ENCODE measurements at regions not wholly inside any gene's neighbourhood (a gene's known extent, or its start where the extent isn't known, plus 50 kb on each side); places are given as distances from the start of the nearest gene placed in this dataset.

DNA sequence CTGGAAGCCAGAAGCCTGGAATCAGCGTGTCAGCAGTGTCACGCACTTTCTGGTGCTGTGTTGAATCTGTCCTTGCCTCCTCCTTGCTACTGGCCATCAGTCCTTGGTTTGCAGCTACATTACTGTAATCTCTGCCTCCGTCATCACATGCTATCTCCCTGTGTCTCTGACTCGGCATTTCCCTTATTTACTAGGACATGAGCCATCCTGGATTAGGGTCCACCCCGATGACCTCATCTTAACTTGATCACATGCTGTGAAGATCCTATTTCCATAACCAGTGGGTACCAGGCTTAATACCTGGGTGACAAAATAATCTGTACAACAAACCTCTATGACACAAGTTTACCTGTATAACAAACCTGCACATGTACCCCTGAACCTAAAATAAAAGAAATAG, 518.0 kb upstream of the KLF6 start:
- H4K91ac ChIP-seq (ENCODE audit: insufficient read length, low read depth, low read length) = no peak overlapping the region
- DNase-seq = no peak
- no peak overlapping the region for H3T11ph ChIP-seq (ENCODE audit: low read length)
- no peaks in the 10 kb centered on the region for H3K9me3 ChIP-seq (ENCODE audit: control insufficient read depth, low read depth, low read length)
- H3K23ac ChIP-seq (ENCODE audit: insufficient read length, low read depth, low read length) = no peak overlapping the region
- no peak overlapping the region for H3K14ac ChIP-seq (ENCODE audit: insufficient read depth, low read length)
- no peak overlapping the region for H2BK5ac ChIP-seq (ENCODE audit: insufficient read length, low read length)
- no peaks in the 10 kb centered on the region for H3K79me1 ChIP-seq (ENCODE audit: insufficient read depth, low read depth, low read length, poor library complexity, severe bottlenecking)
- no peak overlapping the region for H4K5ac ChIP-seq (ENCODE audit: insufficient read length, low read depth, low read length)
- H2AFZ ChIP-seq (ENCODE audit: low read length) = no peak overlapping the region
- no peak overlapping the region for H4K8ac ChIP-seq (replicated peaks; ENCODE audit: insufficient read length, low read depth, low read length)
- no peak overlapping the region for H3K27ac ChIP-seq (ENCODE audit: insufficient read length, low read depth, low read length)
- WGBS (ENCODE audit: extremely low coverage, insufficient read length, low lambda C conversion rate) = no CpG with 5 or more reads among the region's 5 CpGs
- no peaks in the 10 kb centered on the region for H3K36me3 Mint-ChIP-seq (ENCODE audit: insufficient read depth in 1 of 3, low read depth in 3 of 3)
- H3K4me1 ChIP-seq (ENCODE audit: insufficient read depth, low read length) = no peaks in the 10 kb centered on the region
- no peak overlapping the region for H2BK15ac ChIP-seq (ENCODE audit: low read depth, low read length)
- H2BK20ac ChIP-seq (ENCODE audit: low read depth, low read length, poor library complexity, severe bottlenecking) = no peak overlapping the region
- H3K79me2 ChIP-seq (ENCODE audit: insufficient read depth, low read length) = no peaks in the 10 kb centered on the region
- peaks cover 6 to 15% of the 10 kb centered on the region in 2 experiments for H3K4me1 Mint-ChIP-seq
- H2BK120ac ChIP-seq (ENCODE audit: low read depth, low read length, poor library complexity, severe bottlenecking) = no peak overlapping the region
- no peak overlapping the region for H2AK5ac ChIP-seq (ENCODE audit: insufficient read length, low read length)
- no peak overlapping the region for H3K4me3 Mint-ChIP-seq
- no peaks in the 10 kb centered on the region for H3K27me3 ChIP-seq (ENCODE audit: insufficient read depth, low read length)
- no peaks in the 10 kb centered on the region for H3K23me2 ChIP-seq (ENCODE audit: insufficient read length, low read depth, low read length, poor library complexity, severe bottlenecking)
- no peak overlapping the region for H2BK12ac ChIP-seq (ENCODE audit: insufficient read length, low read depth, low read length)
- 0 out of 5 replicates have a peak, but pooled peaks cover 0 to 2% of the 10 kb centered on the region in 2 experiments for H3K9me3 Mint-ChIP-seq
- H4K20me1 ChIP-seq (ENCODE audit: control insufficient read depth, insufficient read depth, insufficient read length) = no peaks in the 10 kb centered on the region
- H3K4me2 ChIP-seq (ENCODE audit: insufficient read depth, insufficient read length, low read length) = no peak overlapping the region
- no peak overlapping the region for H3K56ac ChIP-seq (ENCODE audit: insufficient read length, low read depth, low read length)
- no peak overlapping the region for H3K4ac ChIP-seq (ENCODE audit: low read depth, low read length)
- H3K9ac ChIP-seq (ENCODE audit: extremely low read depth, insufficient read length, low read length) = no peak overlapping the region
- H3K18ac ChIP-seq (ENCODE audit: insufficient read length, low read depth, low read length) = no peak overlapping the region
- 0 out of 7 replicates have a peak overlapping the region, but pooled peaks of 1 of the 3 experiments have one; percentile 16 for H3K27ac Mint-ChIP-seq
- H3K27me3 Mint-ChIP-seq (ENCODE audit: low read depth) = no peaks in the 10 kb centered on the region; the same call in 1 of the 2 replicates
- TF ChIP-seq, protein P1, sequence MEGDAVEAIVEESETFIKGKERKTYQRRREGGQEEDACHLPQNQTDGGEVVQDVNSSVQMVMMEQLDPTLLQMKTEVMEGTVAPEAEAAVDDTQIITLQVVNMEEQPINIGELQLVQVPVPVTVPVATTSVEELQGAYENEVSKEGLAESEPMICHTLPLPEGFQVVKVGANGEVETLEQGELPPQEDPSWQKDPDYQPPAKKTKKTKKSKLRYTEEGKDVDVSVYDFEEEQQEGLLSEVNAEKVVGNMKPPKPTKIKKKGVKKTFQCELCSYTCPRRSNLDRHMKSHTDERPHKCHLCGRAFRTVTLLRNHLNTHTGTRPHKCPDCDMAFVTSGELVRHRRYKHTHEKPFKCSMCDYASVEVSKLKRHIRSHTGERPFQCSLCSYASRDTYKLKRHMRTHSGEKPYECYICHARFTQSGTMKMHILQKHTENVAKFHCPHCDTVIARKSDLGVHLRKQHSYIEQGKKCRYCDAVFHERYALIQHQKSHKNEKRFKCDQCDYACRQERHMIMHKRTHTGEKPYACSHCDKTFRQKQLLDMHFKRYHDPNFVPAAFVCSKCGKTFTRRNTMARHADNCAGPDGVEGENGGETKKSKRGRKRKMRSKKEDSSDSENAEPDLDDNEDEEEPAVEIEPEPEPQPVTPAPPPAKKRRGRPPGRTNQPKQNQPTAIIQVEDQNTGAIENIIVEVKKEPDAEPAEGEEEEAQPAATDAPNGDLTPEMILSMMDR (conservative IDR thresholded peaks at IDR 0.05) = no peak
